Stimulated activated CD4-positive, alpha-beta T cell treated with anti-CD3 and anti-CD28 coated beads, Interleukin-4, amount 100 ng/mL, for 4 hours (primary cell): ENCODE measurements at regions not wholly inside any gene's neighbourhood (a gene's known extent, or its start where the extent isn't known, plus 50 kb on each side); places are given as distances from the start of the nearest gene placed in this dataset.

Experiments
- DNase-seq, 2 experiments: peaks; one replicate each; pipeline ENCODE4 v3.0.0-alpha.2; 2020

DNA sequence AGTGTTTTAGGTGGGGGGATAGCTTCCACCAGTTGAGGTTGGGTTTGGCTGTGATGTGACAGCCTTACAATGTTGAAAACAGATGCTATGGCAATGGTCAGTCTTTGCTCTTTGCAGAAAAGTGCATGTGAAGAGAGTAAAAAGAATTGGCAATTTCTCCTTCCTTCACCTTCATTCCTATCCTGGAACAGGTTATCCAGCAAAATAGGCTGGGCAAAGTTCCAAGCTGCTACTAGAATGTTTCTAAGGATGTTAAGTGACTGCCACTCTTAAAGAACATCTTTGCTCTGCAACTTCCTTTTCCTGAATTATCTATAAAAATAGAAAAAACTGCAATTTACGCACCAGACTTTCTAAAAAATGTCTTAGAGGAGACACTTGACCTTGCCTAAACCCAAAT is 50.1 kb upstream of the MYCBP2 start:
- no peak for DNase-seq
